DND-41 (cell line): ENCODE measurements at regions not wholly inside any gene's neighbourhood (a gene's known extent, or its start where the extent isn't known, plus 50 kb on each side); places are given as distances from the start of the nearest gene placed in this dataset.

Experiments
- ATAC-seq: fragments of 200-7000 bp; cut with Tn5 transposase; 3 replicates; pipeline ENCODE4 v1.9.1; 2021; ENCODE audit warnings: low read depth; ENCODE audit not compliant: insufficient read depth
- DNase-seq: peaks from one replicate; pipeline ENCODE4 v3.0.0-alpha.2; 2020
- H2AFZ ChIP-seq: 2 replicates; pipeline ENCODE4 v1.6.0; 2012; ENCODE audit warnings: low read depth, low read length
- H3K27ac ChIP-seq: 2 replicates; pipeline ENCODE4 v1.5.1; 2012; ENCODE audit warnings: low read length, inconsistent platforms
- H3K27me3 ChIP-seq: fragments of 200-600 bp; sonication (generic); 2 replicates; pipeline ENCODE4 v1.6.0; 2012; ENCODE audit warnings: low read length, mild to moderate bottlenecking, inconsistent platforms; ENCODE audit not compliant: insufficient read depth, poor library complexity
- H3K36me3 ChIP-seq: 2 replicates; pipeline ENCODE4 v1.5.1; 2012; ENCODE audit warnings: low read length, inconsistent platforms; ENCODE audit not compliant: insufficient read depth
- H3K4me1 ChIP-seq: 2 replicates; pipeline ENCODE4 v1.5.1; 2012; ENCODE audit warnings: mild to moderate bottlenecking, low read length; ENCODE audit not compliant: insufficient read depth
- H3K4me2 ChIP-seq: 2 replicates; pipeline ENCODE4 v1.6.0; 2012; ENCODE audit warnings: mild to moderate bottlenecking, moderate library complexity, low read length, inconsistent platforms; ENCODE audit not compliant: insufficient read depth
- H3K4me3 ChIP-seq, 2 experiments: fragments of 200-600 bp in 1 of 2; shearing (Covaris generic) in 1 of 2; 2 replicates each; pipeline ENCODE4 v1.5.1; 2012 to 2016; ENCODE audit warnings: inconsistent platforms in 2 of 2, low read length in 2 of 2, mild to moderate bottlenecking in 2 of 2, low read depth in 1 of 2, moderate library complexity in 1 of 2
- H3K79me2 ChIP-seq: 2 replicates; pipeline ENCODE4 v1.6.0; 2012; ENCODE audit warnings: low read length, inconsistent platforms; ENCODE audit not compliant: insufficient read depth
- H3K9ac ChIP-seq: 2 replicates; pipeline ENCODE4 v1.6.0; 2012; ENCODE audit warnings: low read depth, mild to moderate bottlenecking, inconsistent platforms, low read length, moderate library complexity
- H3K9me3 ChIP-seq: 2 replicates; pipeline ENCODE4 v1.5.1; 2012; ENCODE audit warnings: low read length, moderate library complexity, mild to moderate bottlenecking, inconsistent platforms; ENCODE audit not compliant: insufficient read depth, severe bottlenecking
- H4K20me1 ChIP-seq: 2 replicates; pipeline ENCODE4 v1.6.0; 2012; ENCODE audit warnings: low read length; ENCODE audit not compliant: insufficient read depth
- CTCF ChIP-seq: IDR thresholded peaks from 2 replicates; pipeline ENCODE4 v1.5.1; 2012; ENCODE audit warnings: borderline replicate concordance, low read length, moderate library complexity, mild to moderate bottlenecking; ENCODE audit not compliant: poor library complexity, severe bottlenecking; ENCODE audit errors: extremely low read depth
- EZH2 ChIP-seq: IDR thresholded peaks from 3 replicates; pipeline ENCODE4 v1.6.1; 2012; ENCODE audit warnings: borderline replicate concordance, low read depth, mild to moderate bottlenecking, moderate library complexity, low read length, inconsistent platforms; ENCODE audit not compliant: severe bottlenecking

- H4K20me1 ChIP-seq = no peaks in the 10 kb centered on the region
- no peaks in the 10 kb centered on the region for H3K27me3 ChIP-seq
- no peaks in the 10 kb centered on the region for H3K79me2 ChIP-seq
- DNase-seq (no peak), ATAC-seq (no peak)
- no peak overlapping the region for H2AFZ ChIP-seq
- H3K4me3 ChIP-seq = no peak overlapping the region
- no peaks in the 10 kb centered on the region for H3K36me3 ChIP-seq
- no peaks in the 10 kb centered on the region for H3K9me3 ChIP-seq
- no peak overlapping the region for H3K27ac ChIP-seq
- TF ChIP-seq EZH2 = no peak
- TF ChIP-seq CTCF = no peak
- H3K4me2 ChIP-seq = no peak overlapping the region
- no peak overlapping the region for H3K9ac ChIP-seq
- H3K4me1 ChIP-seq = peaks cover 25% of the 10 kb centered on the region
Measured at GRCh38 chr2:181776336-181776735, 96.0 kb upstream of the NEUROD1 start.

- Histone ChIP-seq H3K27ac (no peak overlapping the region), H3K36me3 (no peaks in the 10 kb centered on the region)
Measured at GRCh38 chr2:181777734-181778133, 97.4 kb upstream of the NEUROD1 start.

GRCh38 chr2:181778621-181779201 is 98.4 kb upstream of the NEUROD1 start:
- Histone ChIP-seq H3K9ac (no peak overlapping the region), H2AFZ (no peak overlapping the region), H3K4me1 (peaks cover 21% of the 10 kb centered on the region), H3K27ac (no peak overlapping the region), H3K4me3 (no peak overlapping the region), H3K36me3 (no peaks in the 10 kb centered on the region), H3K4me2 (no peak overlapping the region), H4K20me1 (no peaks in the 10 kb centered on the region), H3K27me3 (no peaks in the 10 kb centered on the region), H3K79me2 (no peaks in the 10 kb centered on the region), H3K9me3 (no peaks in the 10 kb centered on the region)
- TF ChIP-seq CTCF (no peak), EZH2 (no peak)
- no peak for ATAC-seq
- no peak for DNase-seq

More at GRCh38 chr2:181777734-181778133, 97.4 kb upstream of the NEUROD1 start:
- ATAC-seq = no peak
- Histone ChIP-seq H3K79me2 (no peaks in the 10 kb centered on the region), H3K27me3 (no peaks in the 10 kb centered on the region), H2AFZ (no peak overlapping the region), H3K9ac (no peak overlapping the region), H4K20me1 (no peaks in the 10 kb centered on the region), H3K4me3 (no peak overlapping the region), H3K4me1 (peaks cover 25% of the 10 kb centered on the region), H3K4me2 (no peak overlapping the region), H3K9me3 (no peaks in the 10 kb centered on the region)
- TF ChIP-seq CTCF (no peak), EZH2 (no peak)
- no peak for DNase-seq
